Breast epithelium (tissue), 3 donors: ENCODE measurements at regions not wholly inside any gene's neighbourhood (a gene's known extent, or its start where the extent isn't known, plus 50 kb on each side); places are given as distances from the start of the nearest gene placed in this dataset.

ENCODE experiments used
- POLR2A ChIP-seq: fragments of 450-650 bp; IDR thresholded peaks from one replicate; pipeline ENCODE4 v1.6.1; 2016; ENCODE audit warnings: antibody characterized with exemption, mild to moderate bottlenecking, moderate library complexity
- POLR2AphosphoS5 ChIP-seq, 3 donors: sonication (generic); formaldehyde crosslinking; IDR thresholded peaks; one replicate each; pipeline ENCODE4 v1.6.1; 2017; ENCODE audit warnings: antibody characterized with exemption in 3 of 3
- TF ChIP-seq, protein P1 (sequence below), 3 donors: fragments of 450-650 bp; IDR thresholded peaks; one replicate each; pipeline ENCODE4 v1.5.1; 2016 to 2017; ENCODE audit warnings: antibody characterized with exemption in 3 of 3, mild to moderate bottlenecking in 3 of 3, moderate library complexity in 3 of 3

DNA sequence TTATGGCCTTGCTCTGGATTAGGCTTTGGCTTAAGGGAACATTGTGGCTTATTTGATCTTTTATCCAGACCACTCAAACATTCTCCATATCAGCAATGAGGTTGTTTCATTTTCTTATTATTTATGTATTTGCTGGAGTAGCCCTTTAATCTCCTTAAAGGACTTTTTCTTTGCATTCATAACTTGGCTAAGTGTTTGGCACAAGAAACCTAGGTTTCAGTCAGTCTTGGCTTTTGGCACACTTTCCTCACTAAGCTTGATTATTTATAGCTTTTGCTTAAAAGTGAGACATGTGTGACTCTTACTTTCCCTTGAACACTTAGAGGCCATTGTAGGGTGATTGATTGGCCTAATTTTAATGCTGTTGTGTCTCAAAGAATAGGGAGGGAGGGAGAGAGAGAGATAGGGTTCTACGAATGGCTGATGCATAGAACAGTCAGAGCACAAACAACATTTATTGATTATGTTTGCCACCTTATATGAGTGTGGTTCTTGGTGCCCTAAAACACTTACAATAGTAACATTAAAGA lies 2265.3 kb upstream of the C9orf72 start:
- TF ChIP-seq, protein P1, sequence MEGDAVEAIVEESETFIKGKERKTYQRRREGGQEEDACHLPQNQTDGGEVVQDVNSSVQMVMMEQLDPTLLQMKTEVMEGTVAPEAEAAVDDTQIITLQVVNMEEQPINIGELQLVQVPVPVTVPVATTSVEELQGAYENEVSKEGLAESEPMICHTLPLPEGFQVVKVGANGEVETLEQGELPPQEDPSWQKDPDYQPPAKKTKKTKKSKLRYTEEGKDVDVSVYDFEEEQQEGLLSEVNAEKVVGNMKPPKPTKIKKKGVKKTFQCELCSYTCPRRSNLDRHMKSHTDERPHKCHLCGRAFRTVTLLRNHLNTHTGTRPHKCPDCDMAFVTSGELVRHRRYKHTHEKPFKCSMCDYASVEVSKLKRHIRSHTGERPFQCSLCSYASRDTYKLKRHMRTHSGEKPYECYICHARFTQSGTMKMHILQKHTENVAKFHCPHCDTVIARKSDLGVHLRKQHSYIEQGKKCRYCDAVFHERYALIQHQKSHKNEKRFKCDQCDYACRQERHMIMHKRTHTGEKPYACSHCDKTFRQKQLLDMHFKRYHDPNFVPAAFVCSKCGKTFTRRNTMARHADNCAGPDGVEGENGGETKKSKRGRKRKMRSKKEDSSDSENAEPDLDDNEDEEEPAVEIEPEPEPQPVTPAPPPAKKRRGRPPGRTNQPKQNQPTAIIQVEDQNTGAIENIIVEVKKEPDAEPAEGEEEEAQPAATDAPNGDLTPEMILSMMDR (IDR thresholded peaks at IDR 0.05), result no peak
- TF ChIP-seq POLR2AphosphoS5 (IDR thresholded peaks at IDR 0.05), result no peak
- no peak for TF ChIP-seq POLR2A
